Astrocyte of the cerebellum (primary cell): ENCODE measurements at regions not wholly inside any gene's neighbourhood (a gene's known extent, or its start where the extent isn't known, plus 50 kb on each side); places are given as distances from the start of the nearest gene placed in this dataset.

Experiments used
- DNase-seq: peaks from one replicate; pipeline ENCODE4 v3.0.0-alpha.2; 2011; ENCODE audit warnings: low read depth
- H3K4me3 ChIP-seq: 2 replicates; pipeline ENCODE4 v1.5.1; 2011; ENCODE audit warnings: mild to moderate bottlenecking, low read depth, low read length, moderate library complexity
- in situ Hi-C: cut with HindIII; loops from 2 replicates; pipeline ENCODE4 v1.10.0; 2017; ENCODE audit warnings: low sequenced_read_pairs
- TF ChIP-seq, protein P1 (sequence below): IDR thresholded peaks from 2 replicates; pipeline ENCODE4 v1.5.1; 2012; ENCODE audit warnings: low read length, low read depth, moderate library complexity, mild to moderate bottlenecking; ENCODE audit errors: missing control alignments

DNA sequence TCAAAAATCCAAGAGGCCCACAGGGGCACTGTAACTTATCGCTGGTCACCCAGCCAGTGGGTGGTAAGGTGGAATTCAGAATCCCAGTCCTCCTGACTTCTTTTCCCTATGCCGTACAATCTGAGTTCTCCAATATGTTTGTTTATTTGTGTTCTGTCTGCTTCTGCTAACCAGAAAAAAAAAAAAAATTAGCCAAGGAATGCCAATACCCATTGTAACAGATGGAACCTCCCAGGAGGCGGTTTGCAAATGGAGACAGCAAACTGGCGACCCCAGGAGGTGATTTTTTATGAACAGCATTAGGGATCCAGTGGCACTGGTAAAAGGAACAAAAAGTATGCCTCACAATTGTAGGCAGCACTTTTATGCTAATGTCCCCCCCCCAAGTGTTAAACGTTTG is 189.0 kb upstream of the FGGY start:
- DNase-seq = no peak
- H3K4me3 ChIP-seq = no peak overlapping the region
- TF ChIP-seq, protein P1, sequence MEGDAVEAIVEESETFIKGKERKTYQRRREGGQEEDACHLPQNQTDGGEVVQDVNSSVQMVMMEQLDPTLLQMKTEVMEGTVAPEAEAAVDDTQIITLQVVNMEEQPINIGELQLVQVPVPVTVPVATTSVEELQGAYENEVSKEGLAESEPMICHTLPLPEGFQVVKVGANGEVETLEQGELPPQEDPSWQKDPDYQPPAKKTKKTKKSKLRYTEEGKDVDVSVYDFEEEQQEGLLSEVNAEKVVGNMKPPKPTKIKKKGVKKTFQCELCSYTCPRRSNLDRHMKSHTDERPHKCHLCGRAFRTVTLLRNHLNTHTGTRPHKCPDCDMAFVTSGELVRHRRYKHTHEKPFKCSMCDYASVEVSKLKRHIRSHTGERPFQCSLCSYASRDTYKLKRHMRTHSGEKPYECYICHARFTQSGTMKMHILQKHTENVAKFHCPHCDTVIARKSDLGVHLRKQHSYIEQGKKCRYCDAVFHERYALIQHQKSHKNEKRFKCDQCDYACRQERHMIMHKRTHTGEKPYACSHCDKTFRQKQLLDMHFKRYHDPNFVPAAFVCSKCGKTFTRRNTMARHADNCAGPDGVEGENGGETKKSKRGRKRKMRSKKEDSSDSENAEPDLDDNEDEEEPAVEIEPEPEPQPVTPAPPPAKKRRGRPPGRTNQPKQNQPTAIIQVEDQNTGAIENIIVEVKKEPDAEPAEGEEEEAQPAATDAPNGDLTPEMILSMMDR = no peak
- in situ Hi-C loops = no loop called here

DNA sequence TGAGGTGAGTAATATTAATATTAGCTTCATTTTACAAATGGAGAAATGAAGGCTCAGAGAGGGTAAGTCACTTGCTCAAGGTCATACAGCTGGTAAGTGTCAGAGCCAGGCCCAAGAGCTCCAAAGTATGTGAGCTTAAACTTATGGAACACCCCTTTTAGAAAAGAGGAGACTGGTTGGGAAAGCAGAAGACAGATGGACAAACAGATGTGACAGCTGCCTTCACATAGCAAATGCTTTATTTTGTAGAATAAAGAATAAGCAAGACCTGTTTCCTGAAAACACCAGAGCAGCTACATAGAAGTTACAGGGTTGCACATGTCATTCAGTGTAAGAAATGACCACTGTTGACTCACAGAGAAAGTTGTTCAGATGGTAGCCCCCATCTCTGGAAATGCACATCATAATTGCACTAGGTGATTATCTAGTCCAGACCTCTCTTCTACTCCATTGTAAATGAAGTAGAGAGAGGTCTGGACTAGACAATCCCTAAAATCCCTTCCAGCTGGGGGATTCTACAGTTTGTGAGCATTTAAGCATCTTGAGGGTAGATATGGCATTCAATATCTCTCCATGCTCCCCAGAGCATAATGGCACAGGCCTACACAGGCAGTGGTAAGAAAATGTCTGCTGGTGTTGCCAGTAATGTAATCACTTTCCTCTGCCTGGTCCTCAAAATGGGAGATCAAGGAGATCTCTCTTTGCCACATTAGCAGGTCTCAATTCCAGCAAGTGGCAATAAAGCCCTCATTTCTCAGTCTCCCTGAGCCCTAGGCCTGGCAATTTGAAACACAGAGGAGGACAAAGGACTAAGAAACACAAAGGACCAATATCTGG is 188.2 kb upstream of the FGGY start:
- in situ Hi-C loops = no loop called here
- H3K4me3 ChIP-seq = no peak overlapping the region
- no peak for DNase-seq
- TF ChIP-seq, protein P1 = no peak

DNA sequence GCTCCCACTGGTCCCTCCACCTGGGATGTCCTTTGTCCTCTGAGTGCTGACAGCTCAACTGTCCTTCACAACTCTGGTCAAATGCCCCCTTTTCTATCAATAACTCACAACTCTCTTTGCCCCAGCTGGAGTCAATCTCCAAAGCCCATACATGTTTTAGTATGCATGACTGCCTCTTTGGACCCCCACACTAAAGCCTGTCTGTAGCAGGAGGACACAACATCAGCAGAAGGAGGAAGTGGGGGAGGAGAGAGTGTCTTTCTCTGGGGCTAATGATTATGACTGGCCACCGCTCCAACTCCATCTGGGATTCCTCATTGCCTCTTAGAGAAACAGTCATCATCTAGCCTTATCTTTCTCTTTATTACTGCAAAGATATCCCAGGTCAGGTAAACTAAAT is 186.6 kb upstream of the FGGY start:
- no peak for DNase-seq
- in situ Hi-C loops = no loop called here
- TF ChIP-seq, protein P1 = no peak
- no peak overlapping the region for H3K4me3 ChIP-seq

DNA sequence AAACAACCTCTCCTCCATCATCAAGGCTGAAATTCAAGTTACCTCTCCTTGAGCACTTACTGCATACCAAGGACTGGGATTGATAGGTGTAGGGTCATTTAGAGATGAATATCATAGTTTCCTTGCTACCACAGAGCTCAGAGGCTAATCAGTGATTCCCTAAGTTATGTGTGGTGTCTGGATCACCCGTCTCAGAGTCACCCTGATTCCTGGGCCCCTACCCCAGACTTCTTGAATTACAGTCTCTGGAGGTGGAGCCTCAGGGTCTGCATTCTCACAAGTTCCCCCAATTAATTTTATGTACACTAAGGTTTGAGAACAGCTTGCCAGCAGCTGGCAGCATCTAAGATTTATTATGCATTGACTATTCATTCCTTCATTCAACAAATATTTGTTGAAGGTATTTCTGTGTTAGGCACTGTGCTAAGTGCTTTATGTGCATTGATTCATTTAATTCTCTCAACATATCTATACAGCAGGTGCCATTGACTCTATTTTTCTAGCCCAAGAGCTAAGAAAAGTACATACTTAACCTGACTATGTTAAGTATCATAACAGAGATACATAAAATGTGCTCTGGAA is 182.9 kb upstream of the FGGY start:
- in situ Hi-C loops = no loop called here

DNA sequence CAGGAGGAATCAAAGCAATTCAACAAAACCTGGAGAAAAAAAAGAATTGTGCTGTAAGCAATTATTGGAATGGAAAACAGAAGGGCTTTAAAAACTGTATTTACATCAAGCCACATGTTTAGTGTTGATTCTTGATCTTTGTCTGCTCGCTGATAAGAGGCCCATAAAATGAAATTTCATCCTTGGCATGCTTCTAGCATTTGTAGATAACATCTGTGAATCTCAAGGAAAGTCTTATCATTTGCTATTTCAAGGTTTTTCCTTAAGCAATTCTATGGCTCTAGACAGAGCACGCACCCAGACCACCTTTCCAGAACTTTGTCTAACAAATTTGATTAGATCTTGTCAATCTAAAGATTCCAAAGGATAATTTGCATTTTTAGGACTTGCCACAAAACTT is 181.0 kb upstream of the FGGY start:
- in situ Hi-C loops = no loop called here
- no peak for DNase-seq
- TF ChIP-seq, protein P1 = no peak
- H3K4me3 ChIP-seq = no peak overlapping the region

More for the DNA sequence above, 182.9 kb upstream of the FGGY start:
- H3K4me3 ChIP-seq = no peak overlapping the region
- no peak for DNase-seq
- TF ChIP-seq, protein P1 = no peak

DNA sequence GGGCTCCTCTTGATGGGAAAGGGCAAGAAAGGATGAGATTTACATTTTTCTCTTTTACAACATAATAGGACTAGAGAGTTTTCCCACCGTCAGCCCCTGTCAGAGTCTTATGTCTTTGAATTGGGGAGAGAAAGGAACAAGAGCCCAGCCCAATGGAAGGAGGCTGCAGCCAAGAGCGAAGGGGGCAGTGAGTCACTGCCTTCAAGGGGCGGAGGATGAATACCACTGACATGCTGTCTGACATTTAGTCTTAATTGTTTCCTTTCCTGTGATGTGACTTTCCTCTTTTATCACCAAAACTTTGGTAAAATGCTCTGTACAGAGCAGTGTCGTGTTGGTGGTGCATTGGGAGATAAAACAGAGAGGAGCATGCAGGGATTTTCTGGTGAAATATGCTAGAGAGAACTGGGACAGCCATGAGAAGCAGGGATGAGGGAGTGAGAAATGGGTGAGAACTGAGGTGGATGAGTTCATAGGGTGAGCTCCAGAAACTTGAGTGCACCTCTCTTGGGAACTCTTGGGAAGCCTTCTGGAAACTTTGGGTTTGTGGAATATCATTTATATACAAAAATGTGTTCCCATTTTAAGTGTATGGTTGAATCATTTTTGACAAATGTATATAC is 179.9 kb upstream of the FGGY start:
- TF ChIP-seq, protein P1 = no peak
- H3K4me3 ChIP-seq = no peak overlapping the region
- in situ Hi-C loops = no loop called here
- DNase-seq = no peak
